ENCODE measurements at regions not wholly inside any gene's neighbourhood (a gene's known extent, or its start where the extent isn't known, plus 50 kb on each side); places are given as distances from the start of the nearest gene placed in this dataset.
"Not testable (repeated sequence)": the region's sequence is repeated elsewhere in the genome, so short reads cannot be mapped to it uniquely, and the experiment has no call there.

GRCh38 chr3:194879126-194879877 is 193.6 kb downstream of the FAM43A start:
- no peak for TF ChIP-seq CTCF (IDR thresholded peaks at IDR 0.05; ENCODE audit: insufficient read depth, low read depth, low read length, missing control alignments)
- no peak overlapping the region for H3K4me3 ChIP-seq (ENCODE audit: low read depth, low read length)
- no peak for DNase-seq (ENCODE audit: low read depth)

GRCh38 chr3:194879991-194880939 is 194.6 kb downstream of the FAM43A start:
- no peak for DNase-seq (ENCODE audit: low read depth)
- no peak for TF ChIP-seq CTCF (IDR thresholded peaks at IDR 0.05; ENCODE audit: insufficient read depth, low read depth, low read length, missing control alignments)
- no peak overlapping the region for H3K4me3 ChIP-seq (ENCODE audit: low read depth, low read length)

GRCh38 chr3:194880940-194881925 is 195.6 kb downstream of the FAM43A start:
- DNase-seq (ENCODE audit: low read depth), result no peak
- TF ChIP-seq CTCF (IDR thresholded peaks at IDR 0.05; ENCODE audit: insufficient read depth, low read depth, low read length, missing control alignments), result no peak
- no peak overlapping the region for H3K4me3 ChIP-seq (ENCODE audit: low read depth, low read length)

- TF ChIP-seq CTCF (IDR thresholded peaks at IDR 0.05; ENCODE audit: insufficient read depth, low read depth, low read length, missing control alignments), result no peak
- no peak for DNase-seq (ENCODE audit: low read depth)
- H3K4me3 ChIP-seq (ENCODE audit: low read depth, low read length), result no peak overlapping the region
Observed at GRCh38 chr3:194884649-194885315, 199.1 kb downstream of the FAM43A start.

GRCh38 chr3:194885766-194886165 is 200.1 kb downstream of the FAM43A start:
- no peak for TF ChIP-seq CTCF (IDR thresholded peaks at IDR 0.05; ENCODE audit: insufficient read depth, low read depth, low read length, missing control alignments)
- no peak for DNase-seq (ENCODE audit: low read depth)
- no peak overlapping the region for H3K4me3 ChIP-seq (ENCODE audit: low read depth, low read length)

GRCh38 chr3:194886836-194887235 is 201.2 kb downstream of the FAM43A start:
- no peak overlapping the region for H3K4me3 ChIP-seq (ENCODE audit: low read depth, low read length)
- TF ChIP-seq CTCF (IDR thresholded peaks at IDR 0.05; ENCODE audit: insufficient read depth, low read depth, low read length, missing control alignments), result no peak
- no peak for DNase-seq (ENCODE audit: low read depth)

GRCh38 chr3:194888062-194888461 is 202.4 kb downstream of the FAM43A start:
- not testable (repeated sequence) for H3K4me3 ChIP-seq (ENCODE audit: low read depth, low read length); DNase-seq (ENCODE audit: low read depth)
